PC-3 (cell line): ENCODE measurements at regions not wholly inside any gene's neighbourhood (a gene's known extent, or its start where the extent isn't known, plus 50 kb on each side); places are given as distances from the start of the nearest gene placed in this dataset.

ENCODE experiments used
- ATAC-seq: fragments of 200-7000 bp; cut with Tn5 transposase; 2 replicates; pipeline ENCODE4 v1.9.1; 2020; ENCODE audit warnings: mild to moderate bottlenecking, moderate library complexity
- BruUV-seq: library from RNA; stranded (reverse); fragments of 400-500 nt; replicated peaks from 2 replicates; lab custom pipeline; 2021; lab: Mats Ljungman, UMichigan
- CTCF ChIA-PET: fragments of 300-600 bp; sonication (Branson Sonifier 250); formaldehyde crosslinking; loops from one replicate; lab custom pipeline; 2022; ENCODE audit warnings: antibody characterized with exemption; lab: Charles Lee
- POLR2A ChIA-PET: fragments of 300-600 bp; sonication (Branson Sonifier 250); formaldehyde crosslinking; loops from one replicate; lab custom pipeline; 2022; ENCODE audit warnings: antibody characterized with exemption; ENCODE audit not compliant: unreplicated experiment; lab: Charles Lee
- DNase-seq: peaks from one replicate; pipeline ENCODE4 v3.0.0-alpha.2; 2015
- H2AFZ ChIP-seq: fragments of 300-600 bp; sonication (generic); 2 replicates; pipeline ENCODE4 v1.6.0; 2016; ENCODE audit warnings: antibody characterized with exemption, low read length
- H3F3A ChIP-seq: fragments of 300-600 bp; sonication (generic); one replicate; pipeline ENCODE4 v1.6.0; 2017; ENCODE audit warnings: antibody characterized with exemption, low read length, control low read depth, mild to moderate bottlenecking; ENCODE audit not compliant: unreplicated experiment
- H3K27ac ChIP-seq: fragments of 300-600 bp; sonication (generic); 2 replicates; pipeline ENCODE4 v1.5.1; 2016; ENCODE audit warnings: mild to moderate bottlenecking, low read length
- H3K27me3 ChIP-seq: fragments of 300-600 bp; sonication (generic); 2 replicates; pipeline ENCODE4 v1.6.1; 2016; ENCODE audit warnings: low read length, mixed read lengths
- H3K36me3 ChIP-seq: fragments of 300-600 bp; sonication (generic); 2 replicates; pipeline ENCODE4 v1.6.1; 2016; ENCODE audit warnings: low read depth, mixed run types, low read length, mixed read lengths
- H3K4me1 ChIP-seq: fragments of 300-600 bp; sonication (generic); 2 replicates; pipeline ENCODE4 v1.5.1; 2016; ENCODE audit warnings: low read length; ENCODE audit not compliant: insufficient read depth
- H3K4me2 ChIP-seq: fragments of 300-600 bp; sonication (generic); 2 replicates; pipeline ENCODE4 v1.6.0; 2016; ENCODE audit warnings: low read length
- H3K4me3 ChIP-seq: fragments of 300-600 bp; sonication (generic); 2 replicates; pipeline ENCODE4 v1.5.1; 2016; ENCODE audit warnings: mild to moderate bottlenecking, low read length, mixed read lengths
- H3K79me2 ChIP-seq: fragments of 300-600 bp; sonication (generic); 2 replicates; pipeline ENCODE4 v1.6.1; 2017; ENCODE audit warnings: low read length, mixed read lengths
- H3K9ac ChIP-seq: fragments of 300-600 bp; sonication (generic); 2 replicates; pipeline ENCODE4 v1.6.0; 2016; ENCODE audit warnings: mild to moderate bottlenecking, low read length
- H3K9me2 ChIP-seq: fragments of 300-600 bp; sonication (generic); replicated peaks from 2 replicates; pipeline ENCODE4 v1.6.1; 2016; ENCODE audit warnings: mixed run types, low read length, mixed read lengths
- H3K9me3 ChIP-seq: fragments of 300-600 bp; sonication (generic); 2 replicates; pipeline ENCODE4 v1.6.1; 2016; ENCODE audit warnings: low read length, mixed read lengths
- H4K20me1 ChIP-seq: fragments of 300-600 bp; sonication (generic); 2 replicates; pipeline ENCODE4 v1.6.1; 2016; ENCODE audit warnings: low read length, mixed read lengths
- EZH2 ChIP-seq: fragments of 300-600 bp; sonication (generic); IDR thresholded peaks from one replicate; pipeline ENCODE4 v1.6.1; 2017; ENCODE audit warnings: antibody characterized with exemption, mild to moderate bottlenecking, low read length; ENCODE audit not compliant: unreplicated experiment
- EZH2phosphoT487 ChIP-seq: fragments of 300-600 bp; sonication (generic); IDR thresholded peaks from 2 replicates; pipeline ENCODE4 v1.6.1; 2018; ENCODE audit warnings: mild to moderate bottlenecking, antibody characterized with exemption, low read length, borderline replicate concordance
- intact Hi-C: fragments of 100-400 bp; cut with micrococcal nuclease; formaldehyde crosslinking; loops from 2 replicates; pipeline ENCODE4 v1.9.0; 2023
- TF ChIP-seq, protein P1 (sequence below): fragments of 300-600 bp; sonication (generic); conservative IDR thresholded peaks from 2 replicates; pipeline ENCODE4 v1.5.1; 2017; ENCODE audit warnings: antibody characterized with exemption, low read depth, mild to moderate bottlenecking, low read length

DNA sequence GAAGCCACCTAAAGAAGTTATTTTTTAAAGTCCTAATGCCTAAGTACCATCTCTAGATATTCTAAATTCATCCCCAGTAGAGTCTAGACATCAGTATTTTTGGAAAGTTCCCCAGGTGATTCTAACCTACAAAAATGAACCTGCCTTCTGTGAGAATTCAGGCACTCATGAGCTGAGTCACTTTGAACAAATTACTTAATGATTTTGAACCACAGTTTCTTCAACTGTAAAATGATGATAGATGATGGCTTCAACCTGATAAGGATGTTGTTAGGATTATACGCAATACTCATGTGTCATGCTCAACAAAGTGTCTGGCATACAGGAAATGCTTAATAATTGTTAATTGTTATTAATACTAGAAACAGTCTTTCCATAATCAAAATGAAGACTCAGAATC lies 82.8 kb upstream of the OR5AK2 start:
- POLR2A ChIA-PET = no interaction called here

DNA sequence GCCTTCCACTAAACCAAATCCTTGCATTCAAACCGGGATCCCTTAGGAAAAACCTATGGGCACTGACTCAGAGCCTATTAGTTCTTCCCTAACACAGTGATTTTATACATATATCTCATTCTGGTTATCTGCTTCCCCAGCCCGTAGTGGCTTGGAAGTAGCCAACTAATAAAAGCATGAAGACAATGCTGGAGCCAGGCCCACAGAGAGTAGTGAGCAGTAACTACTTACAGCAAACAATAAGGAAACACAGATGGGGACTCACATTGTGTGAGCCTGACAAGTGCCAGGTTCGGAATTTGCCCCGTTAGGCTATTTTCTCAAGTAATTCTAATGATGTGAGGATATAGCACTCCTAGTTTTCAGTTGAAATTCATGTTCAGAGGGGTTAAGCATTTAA lies 83.3 kb upstream of the OR5AK2 start:
- Histone ChIP-seq H3K27me3 (no peaks in the 10 kb centered on the region; the same call in 1 of the 2 replicates), H3K79me2 (no peaks in the 10 kb centered on the region), H3K9me3 (no peaks in the 10 kb centered on the region), H3K9ac (peak overlapping the region; percentile 12; the same call in 1 of the 2 replicates), H2AFZ (peak overlapping the region; percentile 14), H3K36me3 (no peaks in the 10 kb centered on the region), H3K4me2 (peak overlapping the region; percentile 76), H3K9me2 (no peaks in the 10 kb centered on the region), H3K4me1 (peaks cover 39% of the 10 kb centered on the region), H3K4me3 (no peak overlapping the region), H3F3A (peaks cover 10% of the 10 kb centered on the region), H4K20me1 (no peaks in the 10 kb centered on the region), H3K27ac (peak overlapping the region; percentile 92)
- ChIA-PET POLR2A (no interaction called here), CTCF (no interaction called here)
- ATAC-seq (no peak), DNase-seq (peak; percentile 53)
- BruUV-seq = no TSS peak
- intact Hi-C loops = no loop called here
- TF ChIP-seq EZH2phosphoT487 (no peak), EZH2 (no peak)
- TF ChIP-seq, protein P1, sequence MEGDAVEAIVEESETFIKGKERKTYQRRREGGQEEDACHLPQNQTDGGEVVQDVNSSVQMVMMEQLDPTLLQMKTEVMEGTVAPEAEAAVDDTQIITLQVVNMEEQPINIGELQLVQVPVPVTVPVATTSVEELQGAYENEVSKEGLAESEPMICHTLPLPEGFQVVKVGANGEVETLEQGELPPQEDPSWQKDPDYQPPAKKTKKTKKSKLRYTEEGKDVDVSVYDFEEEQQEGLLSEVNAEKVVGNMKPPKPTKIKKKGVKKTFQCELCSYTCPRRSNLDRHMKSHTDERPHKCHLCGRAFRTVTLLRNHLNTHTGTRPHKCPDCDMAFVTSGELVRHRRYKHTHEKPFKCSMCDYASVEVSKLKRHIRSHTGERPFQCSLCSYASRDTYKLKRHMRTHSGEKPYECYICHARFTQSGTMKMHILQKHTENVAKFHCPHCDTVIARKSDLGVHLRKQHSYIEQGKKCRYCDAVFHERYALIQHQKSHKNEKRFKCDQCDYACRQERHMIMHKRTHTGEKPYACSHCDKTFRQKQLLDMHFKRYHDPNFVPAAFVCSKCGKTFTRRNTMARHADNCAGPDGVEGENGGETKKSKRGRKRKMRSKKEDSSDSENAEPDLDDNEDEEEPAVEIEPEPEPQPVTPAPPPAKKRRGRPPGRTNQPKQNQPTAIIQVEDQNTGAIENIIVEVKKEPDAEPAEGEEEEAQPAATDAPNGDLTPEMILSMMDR = no peak

More for the DNA sequence above, 82.8 kb upstream of the OR5AK2 start:
- Histone ChIP-seq H3K4me3 (peak overlapping the region; percentile 34), H3K27ac (peak overlapping the region; percentile 92), H3K9me2 (no peaks in the 10 kb centered on the region), H3K4me2 (peak overlapping the region; percentile 76), H2AFZ (no peak overlapping the region), H3K27me3 (no peaks in the 10 kb centered on the region), H3K9me3 (no peaks in the 10 kb centered on the region), H3K9ac (peak overlapping the region; percentile 53), H3F3A (peaks cover 10% of the 10 kb centered on the region), H3K36me3 (no peaks in the 10 kb centered on the region), H3K4me1 (peaks cover 44% of the 10 kb centered on the region), H3K79me2 (no peaks in the 10 kb centered on the region), H4K20me1 (no peaks in the 10 kb centered on the region)
- CTCF ChIA-PET = no interaction called here
- ATAC-seq (no peak), DNase-seq (peak; percentile 59)
- intact Hi-C loops = no loop called here
- TF ChIP-seq EZH2phosphoT487 = no peak
- TF ChIP-seq EZH2 = no peak
- TF ChIP-seq, protein P1 = no peak
- no TSS peak for BruUV-seq

DNA sequence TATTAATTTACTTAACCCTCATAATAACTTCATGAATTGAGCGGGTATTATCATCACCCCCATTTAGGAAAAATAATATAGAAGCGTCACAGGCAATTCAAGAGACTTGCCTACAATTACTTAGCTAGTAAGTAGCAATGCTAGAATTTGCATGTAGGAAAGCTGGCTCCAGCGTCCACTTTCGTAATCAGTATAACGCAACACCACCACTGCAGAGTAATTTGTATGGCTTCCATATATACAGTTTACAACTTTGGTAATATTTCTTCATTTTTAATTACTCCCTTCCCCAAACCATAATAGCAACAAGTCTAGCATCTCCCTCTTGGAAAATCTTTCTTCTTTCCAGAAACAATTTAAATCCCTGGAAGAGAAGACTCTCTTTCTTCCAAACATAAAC lies 89.9 kb upstream of the OR5AK2 start:
- H3K9me2 ChIP-seq = no peaks in the 10 kb centered on the region
- H3K4me1 ChIP-seq = 0 out of 2 replicates have a peak, but pooled peaks cover 1% of the 10 kb centered on the region
- no peaks in the 10 kb centered on the region for H3K36me3 ChIP-seq
- H3F3A ChIP-seq = no peaks in the 10 kb centered on the region
- no peaks in the 10 kb centered on the region for H3K9me3 ChIP-seq
- DNase-seq (no peak), ATAC-seq (no peak)
- no peaks in the 10 kb centered on the region for H3K79me2 ChIP-seq
- no peaks in the 10 kb centered on the region for H4K20me1 ChIP-seq
- no peak overlapping the region for H3K27ac ChIP-seq
- peaks cover 18% of the 10 kb centered on the region; the same call in 1 of the 2 replicates for H3K27me3 ChIP-seq
- no peak overlapping the region for H3K4me2 ChIP-seq
- intact Hi-C loops = no loop called here
- no TSS peak for BruUV-seq
- ChIA-PET CTCF (no interaction called here), POLR2A (no interaction called here)
- no peak overlapping the region for H2AFZ ChIP-seq
- no peak overlapping the region for H3K9ac ChIP-seq
- TF ChIP-seq EZH2phosphoT487 = no peak
- TF ChIP-seq, protein P1 = no peak
- no peak overlapping the region for H3K4me3 ChIP-seq
